Breast epithelium (tissue), 3 donors: ENCODE measurements at regions not wholly inside any gene's neighbourhood (a gene's known extent, or its start where the extent isn't known, plus 50 kb on each side); places are given as distances from the start of the nearest gene placed in this dataset.

Source experiments
- POLR2A ChIP-seq: fragments of 450-650 bp; IDR thresholded peaks from one replicate; pipeline ENCODE4 v1.6.1; 2016; ENCODE audit warnings: antibody characterized with exemption, mild to moderate bottlenecking, moderate library complexity
- TF ChIP-seq, protein P1 (sequence below), 3 donors: fragments of 450-650 bp; IDR thresholded peaks; one replicate each; pipeline ENCODE4 v1.5.1; 2016 to 2017; ENCODE audit warnings: antibody characterized with exemption in 3 of 3, mild to moderate bottlenecking in 3 of 3, moderate library complexity in 3 of 3

DNA sequence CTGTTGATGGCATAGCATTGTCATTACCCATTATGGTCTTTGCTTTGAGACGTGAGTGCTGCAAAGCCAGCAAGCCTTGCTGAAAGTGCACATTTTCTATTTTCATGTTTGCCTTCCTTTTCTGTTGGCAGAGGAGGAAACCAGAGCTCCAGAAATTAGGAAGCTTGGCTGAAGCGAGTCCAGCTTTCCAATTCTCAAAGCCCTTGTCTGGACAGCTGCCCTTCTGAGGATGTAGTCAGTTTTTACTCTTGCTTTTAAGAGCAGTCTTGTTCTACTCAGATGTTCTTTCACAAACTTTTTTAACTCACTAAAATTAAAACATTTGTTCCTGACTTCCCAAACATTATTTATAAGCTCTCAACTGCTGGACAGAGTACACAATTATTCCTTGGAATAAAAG, 93.8 kb downstream of the ICOS start:
- TF ChIP-seq, protein P1, sequence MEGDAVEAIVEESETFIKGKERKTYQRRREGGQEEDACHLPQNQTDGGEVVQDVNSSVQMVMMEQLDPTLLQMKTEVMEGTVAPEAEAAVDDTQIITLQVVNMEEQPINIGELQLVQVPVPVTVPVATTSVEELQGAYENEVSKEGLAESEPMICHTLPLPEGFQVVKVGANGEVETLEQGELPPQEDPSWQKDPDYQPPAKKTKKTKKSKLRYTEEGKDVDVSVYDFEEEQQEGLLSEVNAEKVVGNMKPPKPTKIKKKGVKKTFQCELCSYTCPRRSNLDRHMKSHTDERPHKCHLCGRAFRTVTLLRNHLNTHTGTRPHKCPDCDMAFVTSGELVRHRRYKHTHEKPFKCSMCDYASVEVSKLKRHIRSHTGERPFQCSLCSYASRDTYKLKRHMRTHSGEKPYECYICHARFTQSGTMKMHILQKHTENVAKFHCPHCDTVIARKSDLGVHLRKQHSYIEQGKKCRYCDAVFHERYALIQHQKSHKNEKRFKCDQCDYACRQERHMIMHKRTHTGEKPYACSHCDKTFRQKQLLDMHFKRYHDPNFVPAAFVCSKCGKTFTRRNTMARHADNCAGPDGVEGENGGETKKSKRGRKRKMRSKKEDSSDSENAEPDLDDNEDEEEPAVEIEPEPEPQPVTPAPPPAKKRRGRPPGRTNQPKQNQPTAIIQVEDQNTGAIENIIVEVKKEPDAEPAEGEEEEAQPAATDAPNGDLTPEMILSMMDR (IDR thresholded peaks at IDR 0.05), result no peak
- TF ChIP-seq POLR2A, result no peak
